OCI-LY3 (cell line): ENCODE measurements at regions not wholly inside any gene's neighbourhood (a gene's known extent, or its start where the extent isn't known, plus 50 kb on each side); places are given as distances from the start of the nearest gene placed in this dataset.

ENCODE experiments used
- EZH2phosphoT487 ChIP-seq: fragments of 200-600 bp; shearing (Covaris generic); IDR thresholded peaks from 2 replicates; pipeline ENCODE4 v1.6.1; 2018; ENCODE audit warnings: antibody characterized with exemption, mixed run types, low read depth
- TF ChIP-seq, protein P1 (sequence below): fragments of 200-600, 300-600 bp; sonication (generic); IDR thresholded peaks from 2 replicates; pipeline ENCODE4 v1.5.1; 2014; ENCODE audit warnings: antibody characterized with exemption, low read length, low read depth

DNA sequence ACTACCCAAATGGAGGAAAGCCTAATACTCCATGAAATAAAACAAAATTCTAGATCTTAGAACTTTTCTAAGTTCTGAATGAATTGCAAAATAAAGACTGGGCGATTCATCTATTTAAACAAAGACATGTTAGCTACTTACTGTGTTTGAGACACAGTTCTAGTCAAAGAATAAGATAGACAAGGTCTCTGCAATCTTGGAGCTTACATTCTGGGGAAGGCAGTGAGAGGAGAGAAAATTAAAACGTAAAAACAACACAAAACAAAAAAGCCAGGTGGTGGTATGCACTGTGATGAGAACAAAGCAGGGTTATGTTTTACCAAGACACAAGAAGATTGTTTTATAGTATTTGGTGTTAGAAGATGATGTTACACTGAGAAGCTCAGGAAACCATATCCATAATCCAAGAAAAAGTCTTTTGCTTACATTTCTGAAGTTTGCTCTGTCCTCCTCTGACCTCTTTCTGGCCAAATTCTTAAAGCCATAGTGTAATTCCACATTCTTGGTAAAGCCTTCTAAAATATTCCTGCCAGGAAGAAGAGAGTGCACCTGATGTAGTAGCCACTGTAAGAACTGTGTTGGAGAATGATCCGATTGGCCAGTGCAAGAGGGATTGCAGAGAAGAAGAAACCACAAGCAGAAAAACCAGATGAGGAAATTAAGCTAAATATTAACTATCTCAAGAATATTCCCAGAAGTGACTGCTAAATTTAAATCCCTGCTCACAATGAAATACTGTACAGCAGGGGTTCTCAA is 218.4 kb downstream of the PCSK1 start:
- TF ChIP-seq, protein P1, sequence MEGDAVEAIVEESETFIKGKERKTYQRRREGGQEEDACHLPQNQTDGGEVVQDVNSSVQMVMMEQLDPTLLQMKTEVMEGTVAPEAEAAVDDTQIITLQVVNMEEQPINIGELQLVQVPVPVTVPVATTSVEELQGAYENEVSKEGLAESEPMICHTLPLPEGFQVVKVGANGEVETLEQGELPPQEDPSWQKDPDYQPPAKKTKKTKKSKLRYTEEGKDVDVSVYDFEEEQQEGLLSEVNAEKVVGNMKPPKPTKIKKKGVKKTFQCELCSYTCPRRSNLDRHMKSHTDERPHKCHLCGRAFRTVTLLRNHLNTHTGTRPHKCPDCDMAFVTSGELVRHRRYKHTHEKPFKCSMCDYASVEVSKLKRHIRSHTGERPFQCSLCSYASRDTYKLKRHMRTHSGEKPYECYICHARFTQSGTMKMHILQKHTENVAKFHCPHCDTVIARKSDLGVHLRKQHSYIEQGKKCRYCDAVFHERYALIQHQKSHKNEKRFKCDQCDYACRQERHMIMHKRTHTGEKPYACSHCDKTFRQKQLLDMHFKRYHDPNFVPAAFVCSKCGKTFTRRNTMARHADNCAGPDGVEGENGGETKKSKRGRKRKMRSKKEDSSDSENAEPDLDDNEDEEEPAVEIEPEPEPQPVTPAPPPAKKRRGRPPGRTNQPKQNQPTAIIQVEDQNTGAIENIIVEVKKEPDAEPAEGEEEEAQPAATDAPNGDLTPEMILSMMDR, result no peak
- TF ChIP-seq EZH2phosphoT487, result no peak
